ENCODE measurements at regions not wholly inside any gene's neighbourhood (a gene's known extent, or its start where the extent isn't known, plus 50 kb on each side); places are given as distances from the start of the nearest gene placed in this dataset.

DNA sequence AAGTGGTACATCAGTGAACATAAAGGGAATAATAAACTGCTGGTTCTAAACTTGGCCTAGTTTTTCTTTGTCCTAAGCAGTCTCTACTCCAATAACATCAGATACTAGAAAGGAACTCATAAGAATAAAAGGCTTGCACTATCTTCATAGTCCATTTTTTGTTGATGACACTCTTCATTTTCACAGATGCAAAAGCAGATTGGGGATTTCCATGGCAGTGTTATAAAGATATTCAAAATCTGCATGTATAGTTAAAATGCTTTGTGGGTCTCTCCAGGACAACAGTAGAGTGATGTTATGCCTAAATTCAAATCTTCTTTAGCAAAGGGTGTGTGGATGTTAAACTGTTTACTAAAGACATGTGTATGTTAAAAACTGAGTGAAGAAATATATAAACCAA, 745.8 kb downstream of the TRHDE start (continued):
- TF ChIP-seq ELK1 (IDR thresholded peaks at IDR 0.05; ENCODE audit: low read depth, low read length): no peak
- no peak for TF ChIP-seq NPAS2 (CRISPR knock-in tag; IDR thresholded peaks at IDR 0.05; ENCODE audit: borderline replicate concordance)
- TF ChIP-seq, protein P1, sequence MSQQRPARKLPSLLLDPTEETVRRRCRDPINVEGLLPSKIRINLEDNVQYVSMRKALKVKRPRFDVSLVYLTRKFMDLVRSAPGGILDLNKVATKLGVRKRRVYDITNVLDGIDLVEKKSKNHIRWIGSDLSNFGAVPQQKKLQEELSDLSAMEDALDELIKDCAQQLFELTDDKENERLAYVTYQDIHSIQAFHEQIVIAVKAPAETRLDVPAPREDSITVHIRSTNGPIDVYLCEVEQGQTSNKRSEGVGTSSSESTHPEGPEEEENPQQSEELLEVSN (IDR thresholded peaks at IDR 0.05; ENCODE audit: borderline replicate concordance, low read depth): no peak

GRCh38 chr12:73053893-73054292, 781.7 kb downstream of the TRHDE start:
- H3K4me2 ChIP-seq: no peak overlapping the region
- CTCF ChIA-PET: no interaction called here
- whole genome bisulfite sequencing (ENCODE audit: missing lambda C conversion rate): 2% methylated on average over 1 of the region's 1 CpG
- H3K4me1 ChIP-seq: no peaks in the 10 kb centered on the region
- H3K4me3 ChIP-seq: no peak overlapping the region
- no peak for ATAC-seq
- POLR2A ChIA-PET: no interaction called here
- no peak for FAIRE-seq
- no peak for TF ChIP-seq CEBPB (IDR thresholded peaks at IDR 0.05)
- no peak for TF ChIP-seq SMC3 (IDR thresholded peaks at IDR 0.05)
- TF ChIP-seq HOXB5 (CRISPR knock-in tag; IDR thresholded peaks at IDR 0.05): no peak
- TF ChIP-seq PBX3 (IDR thresholded peaks at IDR 0.05): no peak
- TF ChIP-seq ESRRA (IDR thresholded peaks at IDR 0.05; ENCODE audit: borderline replicate concordance, low read length): no peak
- TF ChIP-seq ELK1 (IDR thresholded peaks at IDR 0.05; ENCODE audit: low read depth, low read length): no peak
- no peak for TF ChIP-seq CHD4 (IDR thresholded peaks at IDR 0.05; ENCODE audit: borderline replicate concordance)
- no peak for TF ChIP-seq EHMT2 (IDR thresholded peaks at IDR 0.05; ENCODE audit: low read depth)
- no peak for DNase-seq (ENCODE audit: low read depth in 1 of 2, low spot score in 1 of 2)
- no peak overlapping the region for H3K27ac ChIP-seq
- H3K9me3 ChIP-seq: no peaks in the 10 kb centered on the region; the same call in 2 of the 3 replicates

GRCh38 chr12:73057428-73057827, 785.3 kb downstream of the TRHDE start:
- H3K4me3 ChIP-seq: no peak overlapping the region
- peak in 1 of 2 experiments; percentile 6 for DNase-seq (ENCODE audit: low read depth in 1 of 2, low spot score in 1 of 2)
- no peaks in the 10 kb centered on the region for H3K4me1 ChIP-seq
- ChIA-PET CTCF (interaction anchor here (0.6 to 1.4 kb wide), 2 partner anchors 10 to 66 kb away, joined by 3 read pairs; no protein-coding TSS in a partner anchor), POLR2A (no interaction called here)
- TF ChIP-seq HOXB5 (CRISPR knock-in tag; IDR thresholded peaks at IDR 0.05) (no peak), EHF (CRISPR knock-in tag; IDR thresholded peaks at IDR 0.05) (no peak), RARB (CRISPR knock-in tag; IDR thresholded peaks at IDR 0.05) (no peak), RAD21 (conservative IDR thresholded peaks at IDR 0.05 in 1 of 2, IDR thresholded peaks at IDR 0.05 in 1 of 2) (no peak), HOXA7 (CRISPR knock-in tag; IDR thresholded peaks at IDR 0.05) (no peak), TP53 (CRISPR knock-in tag; IDR thresholded peaks at IDR 0.05) (no peak), MAFK (IDR thresholded peaks at IDR 0.05; ENCODE audit: partially characterized antibody) (no peak), NPAS2 (CRISPR knock-in tag; IDR thresholded peaks at IDR 0.05; ENCODE audit: borderline replicate concordance) (no peak), CHD2 (IDR thresholded peaks at IDR 0.05; ENCODE audit: low read length, partially characterized antibody) (no peak), ELK1 (IDR thresholded peaks at IDR 0.05; ENCODE audit: low read depth, low read length) (no peak), RCOR1 (IDR thresholded peaks at IDR 0.05; ENCODE audit: low read depth, low read length) (no peak), MAZ (IDR thresholded peaks at IDR 0.05; ENCODE audit: borderline replicate concordance, low read depth, low read length) (no peak), HOXB13 (CRISPR knock-in tag; IDR thresholded peaks at IDR 0.05; ENCODE audit: low read depth) (no peak), NR3C1 (IDR thresholded peaks at IDR 0.05) (no peak)
- TF ChIP-seq, protein P2, sequence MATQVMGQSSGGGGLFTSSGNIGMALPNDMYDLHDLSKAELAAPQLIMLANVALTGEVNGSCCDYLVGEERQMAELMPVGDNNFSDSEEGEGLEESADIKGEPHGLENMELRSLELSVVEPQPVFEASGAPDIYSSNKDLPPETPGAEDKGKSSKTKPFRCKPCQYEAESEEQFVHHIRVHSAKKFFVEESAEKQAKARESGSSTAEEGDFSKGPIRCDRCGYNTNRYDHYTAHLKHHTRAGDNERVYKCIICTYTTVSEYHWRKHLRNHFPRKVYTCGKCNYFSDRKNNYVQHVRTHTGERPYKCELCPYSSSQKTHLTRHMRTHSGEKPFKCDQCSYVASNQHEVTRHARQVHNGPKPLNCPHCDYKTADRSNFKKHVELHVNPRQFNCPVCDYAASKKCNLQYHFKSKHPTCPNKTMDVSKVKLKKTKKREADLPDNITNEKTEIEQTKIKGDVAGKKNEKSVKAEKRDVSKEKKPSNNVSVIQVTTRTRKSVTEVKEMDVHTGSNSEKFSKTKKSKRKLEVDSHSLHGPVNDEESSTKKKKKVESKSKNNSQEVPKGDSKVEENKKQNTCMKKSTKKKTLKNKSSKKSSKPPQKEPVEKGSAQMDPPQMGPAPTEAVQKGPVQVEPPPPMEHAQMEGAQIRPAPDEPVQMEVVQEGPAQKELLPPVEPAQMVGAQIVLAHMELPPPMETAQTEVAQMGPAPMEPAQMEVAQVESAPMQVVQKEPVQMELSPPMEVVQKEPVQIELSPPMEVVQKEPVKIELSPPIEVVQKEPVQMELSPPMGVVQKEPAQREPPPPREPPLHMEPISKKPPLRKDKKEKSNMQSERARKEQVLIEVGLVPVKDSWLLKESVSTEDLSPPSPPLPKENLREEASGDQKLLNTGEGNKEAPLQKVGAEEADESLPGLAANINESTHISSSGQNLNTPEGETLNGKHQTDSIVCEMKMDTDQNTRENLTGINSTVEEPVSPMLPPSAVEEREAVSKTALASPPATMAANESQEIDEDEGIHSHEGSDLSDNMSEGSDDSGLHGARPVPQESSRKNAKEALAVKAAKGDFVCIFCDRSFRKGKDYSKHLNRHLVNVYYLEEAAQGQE (IDR thresholded peaks at IDR 0.05): no peak
- no peaks in the 10 kb centered on the region; the same call in 2 of the 3 replicates for H3K9me3 ChIP-seq
- no peak overlapping the region for H3K27ac ChIP-seq
- no peak overlapping the region for H3K4me2 ChIP-seq
- ATAC-seq: no peak
- FAIRE-seq: no peak
- WGBS (ENCODE audit: missing lambda C conversion rate): 22% methylated on average over 8 of the region's 8 CpGs

Measured in A549 (cell line).